ENCODE measurements at regions not wholly inside any gene's neighbourhood (a gene's known extent, or its start where the extent isn't known, plus 50 kb on each side); places are given as distances from the start of the nearest gene placed in this dataset.

DNA sequence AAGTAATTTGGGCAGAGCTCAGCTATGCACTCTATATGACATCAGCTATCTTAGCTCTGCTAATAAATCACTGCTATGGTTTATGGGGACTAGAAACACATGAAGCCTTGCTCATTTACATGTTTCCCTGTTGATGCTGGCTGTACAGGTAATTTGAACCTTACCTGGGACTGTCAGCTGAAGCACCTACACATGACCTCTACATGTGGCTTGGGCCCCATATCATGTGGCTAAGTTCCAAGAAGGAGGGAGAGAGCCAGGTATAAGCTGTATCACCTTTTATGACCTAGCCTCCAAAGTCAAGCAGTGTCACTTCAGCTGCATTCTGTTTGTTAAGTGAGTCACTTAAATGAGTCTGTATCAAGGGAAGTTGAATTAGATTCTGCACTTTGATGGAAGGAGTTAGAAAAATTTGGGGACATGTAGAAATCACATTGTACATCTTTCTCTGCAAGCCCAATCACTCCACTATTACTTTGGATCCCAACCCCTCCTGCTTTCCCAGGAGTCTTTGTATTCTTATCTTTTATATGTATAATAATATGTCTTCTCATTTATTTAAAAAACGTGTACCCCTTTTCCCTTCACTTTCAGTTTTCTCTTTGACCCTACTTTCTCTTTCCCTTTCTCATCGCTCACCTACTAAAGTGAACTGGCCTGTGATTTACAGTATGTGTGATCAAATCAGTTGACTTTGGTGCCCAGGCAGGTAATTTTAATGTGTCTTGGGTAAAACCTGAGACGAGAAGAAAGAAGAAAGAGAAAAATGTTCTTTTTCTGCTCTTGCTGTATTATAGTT is 53.4 kb upstream of the PRKACB start:
- DNase-seq, result no peak

DNA sequence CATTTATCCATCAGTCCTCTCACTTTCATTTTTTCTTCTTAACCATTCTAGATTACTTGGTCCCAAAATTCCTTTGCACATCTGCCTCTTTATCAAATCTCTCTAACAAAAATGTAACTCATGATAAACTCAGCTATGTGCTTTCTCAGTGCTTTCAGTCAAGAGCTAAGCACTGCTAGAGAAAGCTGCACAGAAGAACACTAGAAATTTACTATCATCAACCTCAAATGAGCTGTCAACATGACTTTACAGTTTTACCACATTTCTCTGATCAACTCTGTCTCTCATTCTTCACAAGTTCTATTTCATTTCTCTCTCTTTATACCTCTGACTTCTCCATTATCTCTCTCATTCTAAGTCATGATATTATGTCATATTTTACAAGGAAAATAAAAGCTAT is 54.2 kb upstream of the PRKACB start:
- no peak for DNase-seq

DNA sequence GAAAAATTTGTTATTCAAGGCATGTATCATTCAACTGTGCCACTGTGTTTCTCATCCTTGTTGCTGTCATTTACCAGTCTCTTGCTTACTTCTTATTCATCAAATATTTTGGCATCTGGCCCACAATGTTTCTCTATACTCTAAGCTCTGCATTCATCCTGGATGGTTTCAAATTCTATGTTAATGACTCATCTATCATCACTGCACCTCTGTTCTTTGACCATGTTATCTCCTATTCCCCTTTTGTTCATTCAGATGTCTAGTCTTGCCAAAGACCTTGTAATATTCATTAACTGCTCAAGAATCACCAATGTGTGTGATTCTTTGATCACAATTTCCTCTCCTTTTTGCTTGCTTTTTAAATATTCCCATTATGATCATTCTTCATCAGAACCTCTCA is 54.6 kb upstream of the PRKACB start:
- peak; percentile 83 for DNase-seq

DNA sequence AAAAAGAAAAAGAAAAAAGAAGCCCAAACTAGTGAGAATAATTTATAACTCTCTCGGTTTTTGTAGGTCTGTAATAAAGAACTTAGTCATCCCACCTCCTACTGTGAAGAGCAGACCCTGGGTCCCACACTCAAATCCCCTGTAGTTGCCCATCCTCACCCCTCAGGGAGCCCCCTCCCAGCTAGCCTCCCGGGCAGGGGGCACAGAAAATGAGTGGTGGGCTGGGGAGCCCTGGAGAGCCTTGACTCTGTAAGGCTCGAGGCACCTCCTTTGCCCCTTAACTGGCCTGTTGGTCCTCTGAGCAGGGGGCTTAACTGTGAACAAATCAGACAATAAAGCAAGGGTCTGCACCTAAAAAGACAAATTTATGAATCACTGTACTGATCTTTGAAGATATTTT is 57.5 kb upstream of the PRKACB start:
- no peak for DNase-seq

DNA sequence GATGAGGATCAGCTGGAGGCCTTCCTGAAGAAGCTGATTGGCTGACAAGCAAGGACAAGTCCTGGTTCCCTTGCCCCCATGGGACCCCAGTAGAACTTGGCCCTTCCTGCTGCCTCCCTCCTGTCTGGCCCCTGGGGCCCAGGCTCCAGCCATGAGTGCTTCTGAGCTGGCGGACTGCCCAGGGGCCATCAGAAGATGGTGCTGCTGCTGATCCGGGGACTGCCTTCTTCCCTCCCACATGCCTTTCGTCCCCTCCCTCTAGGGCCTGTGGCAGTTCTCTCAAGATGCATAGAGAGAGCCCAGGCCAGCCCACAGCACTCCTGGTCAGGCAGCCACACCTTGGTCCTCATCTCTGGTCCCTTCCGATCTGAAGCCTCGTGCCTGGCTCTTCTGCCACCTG is 57.9 kb upstream of the PRKACB start:
- DNase-seq, result no peak

DNA sequence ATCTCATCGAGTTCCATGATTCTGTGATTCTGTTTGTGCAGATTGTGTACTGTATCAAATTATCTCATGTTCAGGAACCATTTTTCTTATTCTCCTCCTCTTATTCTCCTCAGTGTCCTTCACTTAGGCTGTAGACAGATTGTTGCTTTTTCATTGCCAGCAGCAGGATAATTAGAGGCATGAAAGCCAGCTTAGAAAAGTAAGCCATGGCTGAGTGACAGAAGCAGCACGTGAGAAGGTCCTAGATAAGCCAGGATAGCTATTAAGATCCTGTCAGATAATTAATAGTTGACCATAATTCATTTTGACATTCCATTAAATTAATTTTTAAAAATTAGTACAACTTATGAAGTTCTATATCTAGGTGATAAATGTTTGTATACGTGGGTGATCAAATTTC is 60.8 kb upstream of the PRKACB start:
- DNase-seq, result no peak

DNA sequence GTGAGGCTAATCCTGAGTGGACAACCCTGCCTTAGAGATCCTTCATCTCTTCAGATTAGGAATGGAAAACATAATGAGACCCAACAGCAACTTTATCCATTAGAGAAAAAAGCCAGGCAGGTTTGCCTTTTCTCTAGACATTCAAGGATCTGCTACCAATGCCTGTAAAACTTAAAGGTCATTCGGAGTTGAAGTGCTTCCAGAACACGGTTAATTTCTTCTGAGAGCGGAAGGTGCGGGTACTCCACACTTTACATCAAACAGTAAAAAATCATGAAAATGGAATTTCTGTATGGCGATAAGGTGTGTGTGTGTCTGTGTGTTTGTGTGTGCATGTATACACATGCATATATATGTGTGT is 65.2 kb upstream of the PRKACB start:
- DNase-seq, result no peak

DNA sequence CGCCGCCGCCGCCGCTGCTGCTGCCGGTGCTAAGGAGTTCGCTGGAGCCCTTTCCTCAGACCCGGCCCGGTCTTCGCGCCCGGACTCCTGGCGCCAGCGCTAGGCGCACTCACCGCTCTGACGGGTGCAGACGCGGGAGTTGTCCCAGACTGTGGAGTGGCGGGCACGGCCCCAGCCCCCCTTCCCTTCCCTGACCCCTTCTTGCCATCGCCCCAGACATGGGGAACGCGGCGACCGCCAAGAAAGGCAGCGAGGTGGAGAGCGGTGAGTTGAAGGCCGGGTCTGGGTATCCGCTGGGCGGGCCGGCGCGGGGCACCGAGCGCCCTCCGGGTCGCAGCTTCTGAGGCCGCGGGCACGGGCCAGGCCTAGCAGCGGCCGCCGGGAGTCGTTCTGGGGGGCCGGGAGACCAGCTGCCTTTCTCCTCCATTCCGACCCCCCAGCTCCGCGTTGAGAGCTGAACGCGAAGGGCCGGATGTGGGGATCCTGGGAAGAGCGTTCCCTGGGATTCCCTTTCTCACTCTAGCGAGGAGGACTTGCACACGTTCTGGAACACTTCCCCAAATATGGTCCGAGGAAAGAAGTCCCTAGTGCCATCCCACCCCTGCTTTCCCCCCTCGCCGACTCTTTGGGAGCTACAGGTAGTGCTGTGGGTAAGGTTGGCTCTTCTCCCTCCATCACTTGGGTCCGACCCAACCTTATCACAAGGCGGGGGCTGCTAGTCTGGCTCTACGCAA is 65.8 kb upstream of the PRKACB start:
- DNase-seq, result peak; percentile 47

DNA sequence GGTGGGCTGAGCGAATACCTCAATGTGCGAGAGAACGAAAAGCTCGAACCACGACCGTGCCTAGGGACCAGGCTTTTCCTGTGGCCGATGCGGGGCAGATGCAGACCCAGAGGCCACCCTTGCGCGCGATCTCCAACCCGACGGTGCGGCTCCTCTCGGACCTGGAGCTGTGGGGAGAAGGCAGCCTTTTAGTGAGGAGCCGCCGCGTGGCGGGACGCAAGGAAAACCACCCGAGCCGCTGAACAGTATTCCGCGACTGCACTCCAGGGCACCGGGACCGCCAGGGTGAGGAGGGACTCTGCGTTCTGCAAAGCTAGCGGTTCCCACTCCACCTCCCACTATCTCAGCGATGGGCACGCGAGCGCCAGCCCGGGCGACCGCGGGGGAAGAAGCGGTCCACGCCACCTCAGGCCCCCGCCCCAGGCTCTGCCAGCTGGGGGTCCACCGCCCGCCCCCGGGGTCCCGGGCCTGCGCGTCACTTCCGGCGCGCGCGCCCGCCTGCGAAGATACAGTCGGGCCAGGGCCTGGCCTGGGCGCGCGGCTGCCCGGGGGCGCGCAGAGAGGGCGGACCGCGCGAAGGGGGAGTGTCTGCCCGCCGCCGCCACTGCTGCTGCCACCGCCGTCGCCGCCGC is 66.5 kb upstream of the PRKACB start:
- peak; percentile 79 for DNase-seq

DNA sequence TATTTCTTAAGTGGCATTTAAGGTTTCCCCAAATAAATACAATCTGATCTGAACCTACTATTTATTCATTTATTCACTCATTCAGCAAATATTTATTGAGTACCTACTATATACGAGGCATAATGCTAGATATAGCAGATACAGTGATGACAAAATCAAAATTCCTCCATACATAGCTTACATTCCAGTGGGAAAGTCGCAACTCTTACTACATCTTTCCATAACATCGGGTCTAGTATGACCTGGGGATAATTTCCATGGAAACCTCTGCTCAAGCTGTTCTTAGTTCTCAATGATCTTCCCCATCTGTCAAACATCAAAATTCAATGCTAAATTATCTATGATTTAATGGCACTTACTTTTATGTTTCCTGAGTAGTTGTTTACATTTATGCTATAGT is 70.8 kb upstream of the PRKACB start:
- DNase-seq, result peak; percentile 51

DNA sequence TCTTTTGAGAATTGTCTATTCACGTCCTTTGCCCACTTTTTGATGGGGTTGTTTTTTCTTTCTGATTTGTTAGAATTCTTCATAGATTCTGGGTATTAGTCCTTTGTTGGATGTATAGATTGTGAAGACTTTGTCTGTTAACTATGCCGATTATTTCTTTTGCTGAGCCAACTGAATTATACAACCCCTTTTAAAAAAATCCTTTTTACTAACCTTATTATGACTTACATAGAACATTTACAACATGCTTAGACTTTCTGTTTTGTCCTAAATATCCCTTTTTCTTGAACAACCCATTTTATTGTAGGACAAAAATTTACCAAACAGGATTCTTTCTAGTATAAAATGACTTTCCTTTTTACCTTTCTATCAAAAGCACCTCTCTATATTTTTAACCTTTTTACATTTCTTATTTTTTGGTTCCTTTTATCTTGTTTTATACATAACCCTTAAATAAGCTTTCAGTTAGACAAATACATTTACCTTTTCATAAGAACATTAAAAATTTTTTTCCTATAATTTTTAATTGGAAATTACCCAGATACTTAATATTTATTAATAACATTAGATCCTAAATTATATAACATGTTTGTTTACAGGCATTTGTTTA is 70.4 kb upstream of the TTLL7 start:
- DNase-seq, result no peak

DNA sequence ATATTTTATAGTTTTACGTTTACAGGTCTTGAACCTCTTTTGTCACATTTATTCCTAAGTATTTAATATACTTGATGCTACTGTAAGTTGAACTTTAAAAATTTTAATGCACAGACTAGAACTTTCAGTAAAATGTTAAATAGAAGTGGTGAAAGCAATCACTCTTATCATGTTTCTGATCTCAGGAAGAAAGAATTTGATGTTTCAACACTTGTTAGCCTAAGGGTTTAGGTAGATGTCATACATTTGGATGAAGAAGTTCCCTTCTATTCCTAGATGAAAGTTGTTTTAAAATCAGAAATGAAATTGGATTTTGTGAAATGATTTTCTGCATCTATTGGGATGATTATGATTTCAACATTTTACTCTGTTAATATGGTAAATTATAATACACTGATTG is 63.6 kb upstream of the TTLL7 start:
- no peak for DNase-seq

DNA sequence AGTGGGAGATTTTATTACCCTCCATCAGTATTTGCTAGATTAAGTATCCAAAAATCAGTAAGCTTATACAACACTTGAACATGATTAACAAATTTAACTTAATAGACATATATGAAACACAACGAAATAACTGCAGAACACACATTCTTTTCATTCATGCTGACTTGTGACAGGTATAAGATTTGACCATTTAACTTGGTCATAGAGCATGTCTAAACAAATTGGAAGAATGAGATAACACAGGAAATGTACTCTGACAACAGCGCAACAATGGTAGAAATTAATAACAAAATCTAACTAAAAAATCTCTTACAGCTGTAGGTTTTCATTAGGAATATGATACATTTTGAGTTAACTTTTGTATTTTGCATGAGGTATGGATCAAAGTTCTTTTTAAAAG is 62.4 kb upstream of the TTLL7 start:
- DNase-seq, result no peak

DNA sequence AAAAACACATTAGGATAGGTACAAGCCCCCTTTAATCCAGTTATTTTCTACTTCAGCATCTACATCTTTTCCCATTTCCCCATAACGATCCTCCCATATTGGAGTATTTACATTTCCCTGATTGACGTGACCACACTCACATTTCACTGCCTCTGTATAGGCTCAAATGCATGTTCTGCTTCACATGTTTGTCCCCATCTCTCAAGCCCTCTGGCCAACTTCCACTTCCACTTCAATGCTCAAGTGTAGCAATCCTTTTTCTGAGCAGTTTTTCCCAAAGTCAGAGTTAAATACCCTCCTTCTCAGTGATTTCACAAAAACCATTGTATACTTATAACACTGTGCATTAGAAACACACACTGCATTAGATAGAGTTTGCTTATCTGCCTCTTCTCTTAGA is 61.8 kb upstream of the TTLL7 start:
- DNase-seq, result no peak

DNA sequence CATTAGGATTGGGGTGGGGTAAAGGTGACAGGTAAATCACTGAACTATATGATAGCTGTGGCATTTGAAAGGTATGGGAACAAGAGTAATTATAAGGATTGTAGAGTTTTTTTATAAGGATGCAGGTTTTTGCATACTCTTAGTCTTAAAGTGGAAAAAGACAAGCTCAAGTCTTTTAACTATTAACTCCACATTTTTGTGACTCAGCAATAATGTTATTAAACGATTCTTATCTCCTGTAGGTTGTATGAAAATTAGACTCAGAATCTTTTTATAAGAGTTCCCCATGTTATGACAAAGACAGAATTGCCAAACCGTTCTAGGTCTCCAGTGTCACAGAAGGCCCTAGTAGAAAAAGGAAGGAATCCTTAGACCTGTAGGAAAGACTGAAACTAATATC is 49.9 kb upstream of the TTLL7 start:
- DNase-seq, result no peak

Measured in fibroblast of skin of right quadriceps (primary cell).